GM10248 (cell line): ENCODE measurements at regions not wholly inside any gene's neighbourhood (a gene's known extent, or its start where the extent isn't known, plus 50 kb on each side); places are given as distances from the start of the nearest gene placed in this dataset.

Source experiments
- CTCF ChIA-PET: fragments of 300-600 bp; sonication (Branson Sonifier 250); formaldehyde crosslinking; extraction: SDS; loops from one replicate; lab custom pipeline; 2021; ENCODE audit warnings: antibody characterized with exemption; lab: Yijun Ruan, JAX
- POLR2A ChIA-PET: fragments of 350-650 bp; sonication (Branson Sonifier 250); formaldehyde crosslinking; extraction: SDS; loops from one replicate; lab custom pipeline; 2020; ENCODE audit warnings: antibody characterized with exemption; lab: Yijun Ruan, JAX
- DNase-seq: peaks from one replicate; pipeline ENCODE4 v3.0.0; 2012; ENCODE audit errors: extremely low spot score
- TF ChIP-seq, protein P1 (sequence below): IDR thresholded peaks from 2 replicates; pipeline ENCODE4 v1.5.1; 2012; ENCODE audit warnings: mild to moderate bottlenecking, low read depth; ENCODE audit errors: extremely low read depth, missing control alignments, control extremely low read depth

DNA sequence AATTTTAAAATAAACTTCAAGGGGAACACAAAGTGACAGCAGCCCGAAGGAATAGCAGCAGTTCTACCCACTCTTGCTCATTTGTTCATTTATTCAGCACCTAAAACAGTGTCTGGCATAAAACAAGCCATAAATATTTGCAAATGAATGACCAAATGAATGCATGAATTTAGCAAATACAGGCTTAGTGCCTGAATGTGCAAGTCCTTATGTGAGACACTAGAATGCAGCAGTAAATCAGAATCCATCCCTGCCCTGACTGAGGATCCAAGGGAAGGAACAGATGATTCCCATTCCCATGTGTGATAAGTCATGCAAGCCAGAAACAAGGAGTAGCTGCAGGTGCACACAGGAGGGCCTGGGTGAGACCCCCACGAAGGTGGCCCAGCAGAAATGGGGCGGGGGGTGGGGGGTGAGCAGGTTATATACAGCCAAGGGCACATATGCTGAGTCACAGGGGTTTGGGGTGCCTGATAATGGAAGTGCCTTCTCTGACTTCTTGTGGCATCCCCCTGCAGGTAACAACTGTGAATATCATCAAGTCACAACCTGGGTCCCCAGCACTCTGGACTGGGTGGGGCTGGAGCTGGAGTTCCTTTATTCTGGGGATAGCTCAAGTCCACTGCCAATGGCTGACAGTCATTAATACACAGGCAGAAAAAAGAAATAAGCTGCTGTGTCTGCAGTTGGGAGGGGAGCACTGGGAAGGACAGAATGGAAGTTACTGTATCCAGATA lies 311.9 kb downstream of the TXNL1 start:
- TF ChIP-seq, protein P1, sequence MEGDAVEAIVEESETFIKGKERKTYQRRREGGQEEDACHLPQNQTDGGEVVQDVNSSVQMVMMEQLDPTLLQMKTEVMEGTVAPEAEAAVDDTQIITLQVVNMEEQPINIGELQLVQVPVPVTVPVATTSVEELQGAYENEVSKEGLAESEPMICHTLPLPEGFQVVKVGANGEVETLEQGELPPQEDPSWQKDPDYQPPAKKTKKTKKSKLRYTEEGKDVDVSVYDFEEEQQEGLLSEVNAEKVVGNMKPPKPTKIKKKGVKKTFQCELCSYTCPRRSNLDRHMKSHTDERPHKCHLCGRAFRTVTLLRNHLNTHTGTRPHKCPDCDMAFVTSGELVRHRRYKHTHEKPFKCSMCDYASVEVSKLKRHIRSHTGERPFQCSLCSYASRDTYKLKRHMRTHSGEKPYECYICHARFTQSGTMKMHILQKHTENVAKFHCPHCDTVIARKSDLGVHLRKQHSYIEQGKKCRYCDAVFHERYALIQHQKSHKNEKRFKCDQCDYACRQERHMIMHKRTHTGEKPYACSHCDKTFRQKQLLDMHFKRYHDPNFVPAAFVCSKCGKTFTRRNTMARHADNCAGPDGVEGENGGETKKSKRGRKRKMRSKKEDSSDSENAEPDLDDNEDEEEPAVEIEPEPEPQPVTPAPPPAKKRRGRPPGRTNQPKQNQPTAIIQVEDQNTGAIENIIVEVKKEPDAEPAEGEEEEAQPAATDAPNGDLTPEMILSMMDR, result no peak
- ChIA-PET CTCF (interaction anchor here (1.0 to 1.6 kb wide), 2 partner anchors 9 to 16 kb away, joined by 3 to 5 read pairs; no protein-coding TSS in a partner anchor), POLR2A (no interaction called here)
- no peak for DNase-seq

DNA sequence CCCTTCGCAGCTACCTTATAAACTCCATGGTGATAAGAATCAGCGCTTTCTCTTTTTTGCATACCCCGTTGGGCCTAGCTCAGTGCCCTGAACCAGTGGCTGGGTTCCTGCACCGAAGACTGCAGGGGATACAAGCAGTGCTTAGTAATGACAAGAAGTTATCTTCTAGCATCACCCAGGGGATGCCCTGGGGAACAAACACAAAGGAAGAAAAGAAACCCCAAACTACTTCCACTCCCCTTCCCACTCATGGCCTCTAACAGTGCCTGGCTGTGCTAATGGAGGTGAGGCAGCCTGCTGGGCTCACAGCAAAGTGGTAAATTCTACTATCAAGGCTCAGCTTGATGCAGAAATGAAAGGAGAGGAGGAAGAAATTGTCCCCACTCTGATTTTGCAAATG lies 314.7 kb downstream of the TXNL1 start:
- CTCF ChIA-PET, result interaction anchor here (1.4 kb wide), 1 partner anchor 11 kb away, joined by 3 read pairs; no protein-coding TSS in a partner anchor
- no peak for DNase-seq
- TF ChIP-seq, protein P1, result no peak
- POLR2A ChIA-PET, result no interaction called here

DNA sequence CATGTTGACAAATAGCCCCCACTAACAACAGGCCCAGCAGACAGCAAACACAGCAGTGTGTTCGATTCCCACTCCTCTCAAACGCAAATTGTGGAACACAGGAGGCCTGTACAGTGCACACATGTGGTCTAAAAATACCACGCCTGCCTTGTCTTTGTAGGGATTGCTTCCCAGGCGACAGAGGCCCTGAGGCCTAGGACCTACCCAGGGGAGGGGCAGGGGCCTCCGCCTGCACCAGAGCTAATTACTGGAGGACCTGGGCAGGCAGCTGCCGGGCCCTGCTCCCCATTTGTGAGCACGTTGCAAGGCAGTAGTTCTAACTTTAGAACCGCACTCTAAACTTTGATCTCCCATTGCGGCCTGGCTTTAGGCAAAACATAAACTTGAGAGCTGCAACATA lies 316.0 kb downstream of the TXNL1 start:
- CTCF ChIA-PET, result no interaction called here
- TF ChIP-seq, protein P1, result no peak
- DNase-seq, result no peak
- POLR2A ChIA-PET, result no interaction called here

DNA sequence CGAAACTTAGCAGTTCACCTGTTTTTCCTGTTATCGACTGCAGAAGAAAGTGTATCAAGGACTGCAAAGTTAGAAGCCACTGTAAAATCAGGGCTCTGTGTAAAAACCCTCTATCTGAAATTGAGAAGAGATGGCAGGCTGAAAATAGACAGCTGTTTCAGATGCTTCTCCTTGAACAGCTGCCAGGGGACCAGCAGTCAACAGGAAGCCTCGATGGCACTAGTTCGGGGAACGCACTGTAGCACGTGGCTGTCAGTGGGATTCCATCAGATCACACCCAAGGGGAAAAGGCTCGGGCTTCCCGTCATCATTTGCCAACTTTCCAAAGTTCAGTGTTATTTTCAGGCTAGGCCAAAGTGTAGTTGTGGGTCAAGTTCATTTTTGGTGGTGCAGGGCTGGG lies 316.9 kb downstream of the TXNL1 start:
- DNase-seq, result no peak
- CTCF ChIA-PET, result no interaction called here
- TF ChIP-seq, protein P1, result no peak
- POLR2A ChIA-PET, result no interaction called here

DNA sequence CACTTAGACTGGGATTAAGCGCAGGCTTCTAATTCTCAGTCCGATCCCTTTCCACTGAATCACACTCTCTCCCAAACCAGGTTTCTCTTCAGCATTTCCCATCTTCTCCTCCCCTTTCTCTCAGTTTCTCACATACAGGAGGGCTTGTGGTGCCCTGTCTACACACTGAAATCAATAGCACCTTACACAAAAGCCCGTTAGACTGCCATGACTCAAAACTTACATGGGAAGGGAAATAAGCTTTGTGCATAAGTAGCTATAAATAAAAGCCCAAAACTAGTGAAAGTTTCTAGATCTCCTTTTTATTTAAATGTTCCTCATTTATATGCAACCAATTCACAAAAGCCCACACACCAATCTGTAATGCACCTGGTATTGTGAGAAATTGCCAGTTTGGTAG lies 318.4 kb downstream of the TXNL1 start:
- DNase-seq, result no peak
- ChIA-PET POLR2A (no interaction called here), CTCF (interaction anchor here (1.3 to 1.9 kb wide), 3 partner anchors 8 to 25 kb away, joined by 4 to 5 read pairs (median 4); no protein-coding TSS in a partner anchor)
- TF ChIP-seq, protein P1, result no peak

DNA sequence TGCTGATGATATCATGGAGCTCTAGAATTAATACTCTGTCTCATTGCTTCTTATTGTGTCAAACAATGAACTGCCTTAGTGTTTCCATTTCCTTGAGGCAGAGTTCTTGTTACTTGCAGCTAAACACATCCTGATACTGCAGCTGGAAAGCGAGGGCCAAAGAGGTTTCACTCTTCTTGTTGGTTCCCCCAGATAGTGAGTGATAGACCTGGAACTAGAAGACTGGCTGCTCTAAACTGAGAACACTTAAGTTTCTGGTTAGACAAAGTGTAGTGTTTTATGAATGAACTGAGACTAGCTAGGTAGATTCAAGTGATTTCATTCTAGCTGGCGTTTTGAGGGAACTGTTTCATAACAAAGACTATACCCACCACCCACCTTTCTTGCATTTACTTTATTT lies 321.7 kb downstream of the TXNL1 start:
- POLR2A ChIA-PET, result interaction anchor here (0.6 kb wide), 1 partner anchor 86 kb away, joined by 3 read pairs; no protein-coding TSS in a partner anchor
- CTCF ChIA-PET, result interaction anchor here (1.0 to 1.3 kb wide), 3 partner anchors 11 to 901 kb away, joined by 3 to 5 read pairs (median 3); no protein-coding TSS in a partner anchor
- no peak for DNase-seq
- TF ChIP-seq, protein P1, result no peak
